G401.6 (cell line): ENCODE measurements at regions not wholly inside any gene's neighbourhood (a gene's known extent, or its start where the extent isn't known, plus 50 kb on each side); places are given as distances from the start of the nearest gene placed in this dataset.

Experiments used
- FAIRE-seq: peaks from 2 replicates; lab custom pipeline; 2012; peaks lifted over from hg19 to GRCh38; lab: Jason Lieb, UNC

GRCh38 chr5:54851449-54851848, 133.9 kb downstream of the ESM1 start:
- FAIRE-seq: no peak

DNA sequence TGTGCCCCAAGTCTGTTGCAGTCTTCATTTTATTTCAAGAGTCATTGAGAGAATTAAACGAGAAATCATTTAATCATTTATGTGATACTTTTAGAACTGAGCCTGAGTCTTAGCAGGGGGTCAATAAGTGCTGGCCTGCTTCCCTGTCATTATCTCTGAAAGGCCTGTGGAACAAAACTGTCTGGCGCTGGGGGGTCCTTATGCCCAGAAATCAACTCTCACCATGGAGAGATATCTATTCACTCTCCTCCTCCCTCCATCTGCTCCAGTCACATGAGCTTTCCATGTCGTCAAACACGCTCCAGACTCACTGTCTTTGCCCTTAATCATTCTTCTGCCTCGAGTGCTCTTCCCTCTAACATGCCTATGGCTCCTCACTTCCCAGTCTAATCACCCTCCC, 136.8 kb downstream of the ESM1 start:
- no peak for FAIRE-seq

DNA sequence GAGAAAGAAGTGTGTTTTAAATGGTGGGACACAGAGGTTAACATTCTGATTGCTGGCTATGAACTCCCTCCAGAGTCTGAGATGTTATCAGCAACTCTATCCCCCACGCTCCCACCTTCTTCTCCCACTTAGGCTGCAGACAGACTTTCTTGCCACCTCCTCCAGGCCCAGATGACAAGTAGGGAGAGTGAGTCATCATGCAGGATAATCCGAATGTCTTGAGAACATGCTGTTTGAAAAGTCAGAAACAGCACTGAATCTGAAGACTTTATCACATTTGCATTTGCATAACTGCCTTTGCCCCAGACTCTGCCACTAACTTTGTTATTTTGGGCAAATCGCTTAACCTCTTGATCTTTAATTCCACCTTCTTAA, 139.8 kb downstream of the ESM1 start:
- FAIRE-seq: no peak

- FAIRE-seq: peak; percentile 91
These were observed 140.4 kb downstream of the ESM1 start for GRCh38 chr5:54844905-54845566.

- FAIRE-seq: no peak
These were observed 141.1 kb downstream of the ESM1 start for GRCh38 chr5:54844266-54844665.

DNA sequence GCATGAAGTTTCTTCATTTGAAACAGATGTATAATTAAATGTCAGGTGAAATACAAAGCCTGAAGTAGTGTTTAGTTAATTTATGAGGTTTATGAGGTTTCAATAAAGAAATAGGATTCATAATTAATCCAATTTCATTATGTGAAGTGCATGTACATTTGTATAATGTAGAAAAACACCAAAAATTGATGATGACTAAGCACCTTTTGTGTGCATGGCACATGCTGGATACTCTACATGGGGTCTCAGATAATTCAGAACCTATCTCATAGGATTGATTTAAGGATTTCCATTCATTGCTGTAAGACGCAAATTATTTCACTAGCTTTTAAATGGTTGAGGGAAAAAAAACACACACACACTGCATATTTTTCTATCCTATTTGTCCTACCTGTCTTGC, 143.9 kb downstream of the ESM1 start:
- no peak for FAIRE-seq

DNA sequence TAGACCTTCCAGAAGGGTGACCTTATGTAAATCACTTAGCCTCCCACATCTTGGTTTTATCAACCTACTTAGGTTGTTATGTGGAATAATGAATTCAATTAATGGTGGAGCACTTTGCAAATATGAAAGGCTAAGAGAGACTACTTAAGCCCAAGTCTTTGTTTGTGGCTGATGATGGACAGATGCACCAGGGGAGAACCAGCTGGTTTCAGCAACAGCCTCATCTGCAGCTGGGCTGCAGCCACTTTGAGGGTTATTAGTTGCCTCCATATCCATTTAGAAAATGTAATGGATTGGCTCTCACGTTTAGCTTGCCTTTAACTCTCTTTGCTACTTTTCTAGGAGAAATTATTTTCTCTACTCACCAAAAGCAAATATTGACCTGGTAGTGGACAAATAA, 146.6 kb downstream of the ESM1 start:
- no peak for FAIRE-seq

GRCh38 chr5:54837981-54838380, 147.4 kb downstream of the ESM1 start:
- no peak for FAIRE-seq

- FAIRE-seq: no peak
These were observed 148.3 kb downstream of the ESM1 start for GRCh38 chr5:54837093-54837492.

- no peak for FAIRE-seq
These were observed 149.7 kb downstream of the ESM1 start for GRCh38 chr5:54835647-54836046.

DNA sequence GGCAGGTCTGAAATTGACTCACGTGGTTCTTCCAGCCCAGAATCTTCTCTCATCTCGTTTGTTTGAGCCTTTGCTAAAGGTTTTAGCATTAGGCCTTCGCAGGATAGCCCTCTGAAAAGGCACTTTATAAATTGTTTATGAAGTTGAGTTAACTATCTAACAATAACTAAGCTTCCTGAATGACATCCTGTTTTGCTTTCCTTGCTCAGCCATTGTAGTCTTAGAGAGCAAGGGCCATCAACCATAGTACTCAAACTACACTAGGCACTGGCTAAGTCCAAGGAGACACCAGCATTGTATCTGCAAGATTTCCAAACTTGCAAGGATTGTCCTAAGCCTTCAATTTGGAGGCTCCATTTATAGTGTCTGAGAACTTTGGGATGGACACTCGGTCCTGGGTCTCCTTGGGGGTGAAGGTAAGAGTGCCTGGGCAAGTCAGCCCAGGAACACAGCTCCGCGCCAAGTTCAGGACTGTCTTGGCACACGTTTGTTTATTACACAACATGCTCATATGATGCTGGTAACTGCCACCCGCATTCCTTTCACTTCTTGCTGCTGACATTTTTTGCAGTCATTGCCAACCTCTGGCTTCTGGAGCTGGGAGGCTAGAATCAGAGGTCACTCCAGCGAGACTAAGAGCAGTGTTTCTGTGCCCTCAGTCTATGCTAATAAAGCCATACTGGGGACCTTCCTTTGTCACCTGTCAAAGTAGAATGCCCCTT, 151.1 kb downstream of the ESM1 start:
- FAIRE-seq: no peak

GRCh38 chr5:54833590-54833989, 151.8 kb downstream of the ESM1 start:
- FAIRE-seq: no peak

- no peak for FAIRE-seq
These were observed 152.5 kb downstream of the ESM1 start for GRCh38 chr5:54832858-54833257.

- FAIRE-seq: no peak
These were observed 153.3 kb downstream of the ESM1 start for GRCh38 chr5:54832045-54832444.

DNA sequence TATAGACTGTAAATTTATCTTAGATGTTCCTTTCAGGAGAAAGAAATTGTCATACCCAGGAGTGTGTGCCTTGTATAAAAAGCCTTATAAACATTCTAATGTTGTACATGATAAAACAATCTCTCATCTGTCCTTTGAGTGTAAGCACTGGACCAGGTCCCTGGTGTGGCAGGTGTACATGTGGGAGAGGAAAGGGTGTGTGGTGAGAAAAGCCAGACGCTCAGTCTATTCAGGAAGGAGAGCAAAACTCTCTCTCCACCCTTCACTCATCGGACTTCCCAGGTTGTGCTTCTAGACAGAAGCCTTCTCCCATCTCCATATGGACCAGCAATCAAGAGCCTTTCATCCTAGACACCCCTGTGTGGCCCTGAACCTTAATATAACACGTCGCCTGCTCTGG, 154.2 kb downstream of the ESM1 start:
- no peak for FAIRE-seq

- no peak for FAIRE-seq
These were observed 155.5 kb downstream of the ESM1 start for GRCh38 chr5:54829676-54830535.

- FAIRE-seq: no peak
These were observed 156.3 kb downstream of the ESM1 start for GRCh38 chr5:54829102-54829501.

DNA sequence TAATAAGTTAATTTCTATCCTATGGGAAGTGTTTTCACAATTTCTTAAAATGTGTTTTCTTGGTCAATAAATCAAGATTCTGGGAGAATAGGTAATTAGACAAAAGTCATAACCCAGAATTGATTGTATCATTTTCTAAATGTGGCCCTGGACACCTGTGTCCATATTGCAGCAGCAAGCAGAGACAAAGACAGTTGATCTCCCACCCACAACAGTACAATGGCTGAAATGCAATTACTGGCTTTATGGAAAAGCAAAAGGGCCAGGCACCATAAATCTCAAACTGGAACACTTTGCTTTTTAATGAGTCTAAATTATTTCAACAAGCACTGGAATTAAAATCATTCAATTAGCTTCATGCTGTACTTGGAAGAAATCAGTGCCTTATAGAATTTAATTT, 157.2 kb downstream of the ESM1 start:
- FAIRE-seq: no peak

DNA sequence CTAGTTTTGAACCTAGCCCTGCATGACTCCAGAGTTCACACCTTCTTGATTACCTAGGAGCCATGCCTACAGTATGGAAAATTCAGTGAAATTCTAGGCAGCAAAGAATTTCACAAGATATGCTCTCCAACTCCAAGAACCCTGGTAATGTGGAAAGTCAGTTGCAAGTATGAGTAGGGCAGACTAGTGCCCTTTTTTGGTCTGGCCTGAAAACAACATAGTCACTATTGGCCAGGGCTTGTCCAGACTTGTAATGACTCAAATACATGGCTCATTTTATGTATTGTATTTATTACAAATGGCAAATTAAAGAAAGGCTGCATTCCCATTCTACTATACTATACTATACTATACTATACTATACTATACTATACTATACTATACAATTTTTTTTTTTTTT, 160.4 kb downstream of the ESM1 start:
- no peak for FAIRE-seq

DNA sequence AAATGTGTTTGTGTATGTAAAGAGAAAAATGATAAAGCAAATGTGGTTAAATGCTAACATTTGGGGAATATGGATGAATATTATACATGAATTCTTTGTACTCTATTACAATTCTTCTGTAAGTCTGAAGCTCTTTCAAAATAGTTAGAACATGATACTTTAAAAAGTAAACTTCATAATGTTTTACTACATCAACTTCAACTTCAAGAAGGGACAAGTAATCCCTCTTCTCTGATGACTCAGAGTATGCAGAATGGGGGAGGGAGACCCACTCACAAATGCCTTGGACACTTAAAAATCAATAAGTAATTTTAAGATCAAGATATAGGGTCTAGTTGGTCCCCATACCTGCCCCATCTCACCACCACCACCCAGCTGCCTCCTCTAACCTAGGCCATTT, 162.4 kb downstream of the ESM1 start:
- FAIRE-seq: no peak

DNA sequence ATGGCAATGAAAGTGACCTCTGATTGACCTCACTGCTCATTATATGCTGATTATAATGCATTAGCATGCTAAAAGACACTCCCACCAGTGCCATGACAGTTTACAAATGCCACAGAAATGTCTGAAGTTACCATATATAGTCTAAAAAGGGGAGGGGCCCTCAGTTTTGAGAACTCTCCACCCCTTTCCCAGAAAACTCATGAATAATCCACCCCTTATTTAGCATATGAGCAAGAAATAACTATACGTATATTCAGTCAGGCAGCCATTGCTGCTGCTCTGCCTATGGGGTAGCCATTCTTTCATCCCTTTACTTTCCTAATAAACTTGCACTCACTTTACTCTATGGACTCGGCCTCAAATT, 163.1 kb downstream of the ESM1 start:
- FAIRE-seq: no peak

GRCh38 chr5:54821445-54822323, 163.7 kb downstream of the ESM1 start:
- no peak for FAIRE-seq
